Germinal center (tissue), 1 donor: ENCODE measurements at regions not wholly inside any gene's neighbourhood (a gene's known extent, or its start where the extent isn't known, plus 50 kb on each side); places are given as distances from the start of the nearest gene placed in this dataset.
A peak's percentile ranks its signal among the peaks of the same experiment; 100 is the strongest.

Experiments used
- DNase-seq: peaks from one replicate; pipeline ENCODE4 v3.0.0; 2012; ENCODE audit warnings: mixed read lengths, low spot score

DNA sequence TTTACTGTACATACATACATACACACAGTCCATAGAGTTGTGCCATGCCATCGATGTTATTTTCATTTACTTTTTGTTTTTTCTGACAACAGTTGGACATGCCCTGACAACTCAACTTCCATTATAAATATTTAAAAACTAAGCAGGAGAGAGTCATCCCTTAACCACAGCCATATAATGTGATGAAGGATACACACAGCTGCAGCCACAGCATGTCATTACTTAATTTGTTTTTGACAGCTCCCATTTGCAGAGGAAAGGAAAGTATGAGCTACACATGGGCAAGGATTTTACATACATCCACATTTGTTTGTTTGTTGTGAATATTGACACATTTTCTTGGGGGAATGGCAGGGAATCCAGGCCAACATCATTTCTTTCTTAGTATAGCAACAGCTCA is 91.5 kb upstream of the TUT7 start:
- DNase-seq, result no peak

DNA sequence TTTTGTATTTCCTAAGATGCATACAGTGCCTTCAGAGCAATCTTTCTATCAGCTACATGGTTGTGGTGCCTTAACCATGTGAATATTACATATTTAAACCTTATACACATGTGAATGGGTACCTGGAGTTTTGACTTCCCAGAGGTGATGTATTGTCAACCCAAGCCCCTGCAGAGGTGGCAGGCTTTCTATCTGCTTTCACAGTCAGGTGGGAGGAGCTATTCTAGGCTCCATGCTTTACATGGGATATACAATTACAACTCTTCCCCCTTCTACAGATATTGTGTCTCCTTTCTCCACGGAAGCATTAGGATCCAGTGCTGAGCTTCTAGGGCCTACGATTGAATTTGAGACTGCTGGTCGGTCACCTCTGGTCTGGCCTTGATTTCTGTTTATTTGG is 89.8 kb upstream of the TUT7 start:
- no peak for DNase-seq

DNA sequence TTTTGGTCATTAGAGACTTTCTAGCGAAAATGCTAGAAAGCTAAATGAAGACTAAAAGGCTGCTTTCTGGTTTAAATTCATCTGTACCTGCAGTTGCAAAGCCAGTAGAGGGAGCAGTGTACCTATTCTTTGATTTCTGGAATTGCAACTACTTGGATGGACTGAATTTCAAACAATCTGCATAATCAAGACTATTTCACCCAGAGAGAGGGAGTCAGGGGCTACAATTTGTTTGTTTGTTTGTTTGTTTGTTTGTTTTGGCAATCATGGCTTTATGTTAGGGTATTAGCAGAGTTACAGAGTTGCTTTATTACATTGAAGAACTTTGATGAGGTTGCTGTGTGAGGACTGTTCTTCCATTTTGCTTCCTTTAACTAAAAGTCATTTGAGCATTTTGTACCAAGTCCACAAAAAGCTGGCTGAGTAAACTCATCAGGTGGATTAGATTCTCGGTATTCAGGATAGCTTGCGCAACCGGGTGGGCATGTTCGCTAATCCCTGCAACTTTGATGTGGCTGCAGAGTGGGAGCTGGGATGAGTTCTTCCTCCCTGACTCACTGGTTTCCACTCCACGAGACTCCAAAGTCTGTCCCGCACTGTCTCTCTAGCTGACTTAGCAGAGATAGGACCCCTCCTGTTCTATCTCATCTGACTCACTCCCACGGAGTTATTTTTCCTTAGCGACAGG is 80.0 kb upstream of the TUT7 start:
- peak; percentile 7 for DNase-seq

DNA sequence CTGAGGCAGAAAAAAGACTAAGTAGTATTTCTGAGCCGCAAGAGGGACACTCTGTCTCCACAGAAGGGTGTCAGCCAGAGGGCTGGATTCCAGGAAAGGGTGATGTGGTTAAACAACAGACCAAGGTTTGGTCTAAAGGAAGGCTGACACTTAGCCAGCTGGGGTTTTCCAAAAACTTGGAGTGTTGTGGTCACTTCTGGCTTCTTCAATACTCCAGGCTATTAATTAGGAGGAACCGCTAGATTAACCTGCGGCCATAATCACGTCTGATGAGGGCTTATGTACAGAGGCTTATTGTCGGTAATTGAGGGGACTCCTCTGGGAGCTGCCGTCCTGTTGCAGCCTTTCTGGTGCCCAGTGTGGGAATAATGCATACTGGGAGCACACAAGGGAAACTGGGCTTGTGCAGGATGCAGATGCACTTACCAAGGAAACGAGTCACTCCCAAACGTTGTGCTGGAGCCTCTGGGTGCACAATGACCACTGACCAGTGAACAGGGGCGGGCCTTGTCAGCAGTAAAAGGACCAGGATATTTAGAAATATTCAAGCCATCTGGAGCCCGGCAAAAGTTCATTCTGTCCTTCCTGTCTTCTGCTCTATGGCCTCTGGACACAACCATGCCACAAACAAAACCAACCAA is 70.2 kb upstream of the TUT7 start:
- DNase-seq, result no peak

DNA sequence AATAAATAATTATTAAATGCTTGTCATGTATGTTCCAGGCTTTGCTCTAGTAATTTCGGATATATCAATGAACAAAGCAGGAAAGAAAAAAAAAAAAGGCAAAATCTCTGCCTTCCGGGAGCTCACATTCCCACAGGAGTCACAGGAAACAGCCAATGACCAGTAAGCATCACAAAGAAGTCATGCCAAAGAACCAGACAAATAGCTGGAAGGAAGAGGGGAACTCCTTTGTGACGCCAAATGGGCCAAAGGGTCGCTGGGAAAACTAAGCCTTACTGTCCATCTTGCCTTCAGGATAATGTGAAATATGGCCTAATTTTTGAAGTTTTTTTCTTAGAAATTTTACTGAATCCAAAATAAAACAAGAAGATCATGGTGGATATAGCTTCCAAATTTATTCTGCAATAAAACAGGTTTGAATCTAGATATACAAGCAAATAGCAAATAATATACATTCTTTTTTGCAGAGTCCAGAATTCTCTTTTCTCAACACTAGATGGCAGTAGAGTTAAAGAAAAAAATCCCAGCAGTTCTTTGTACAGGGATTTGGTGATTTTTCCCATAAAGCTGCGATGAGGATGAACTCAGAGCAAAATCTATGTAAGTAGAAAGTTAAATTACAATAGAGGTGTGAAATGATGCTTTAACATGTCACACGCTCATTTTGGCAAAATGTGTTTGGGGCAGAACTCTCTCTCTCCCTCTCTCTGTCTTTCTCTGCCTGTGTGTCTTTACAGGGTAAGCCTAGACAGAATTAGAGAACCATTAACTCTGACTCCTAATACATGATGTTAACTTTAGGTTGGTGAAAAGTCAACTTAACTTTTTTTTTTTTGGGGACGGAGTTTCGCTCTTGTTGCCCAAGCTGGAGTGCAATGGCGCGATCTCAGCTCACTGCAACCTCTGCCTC is 60.0 kb upstream of the TUT7 start:
- peak; percentile 19 for DNase-seq

DNA sequence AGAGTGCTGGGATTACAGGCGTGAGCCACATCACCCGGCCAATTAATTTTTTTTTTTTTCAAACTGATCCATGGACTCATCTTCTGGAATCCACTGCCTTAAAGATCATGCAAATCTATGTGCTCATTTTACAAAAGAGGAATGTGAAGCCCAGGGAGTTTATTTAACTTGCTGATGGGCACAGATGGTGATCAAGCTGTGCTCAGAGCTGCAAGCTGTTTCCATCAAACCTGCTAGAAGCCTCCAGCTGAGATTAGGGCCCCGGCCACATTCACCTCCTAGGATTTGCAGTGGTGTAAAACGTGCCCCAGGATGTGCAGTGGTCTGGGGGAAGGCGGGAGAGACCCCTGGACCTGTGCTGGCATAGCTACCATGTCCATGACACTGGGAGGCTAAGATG is 56.1 kb upstream of the TUT7 start:
- no peak for DNase-seq

DNA sequence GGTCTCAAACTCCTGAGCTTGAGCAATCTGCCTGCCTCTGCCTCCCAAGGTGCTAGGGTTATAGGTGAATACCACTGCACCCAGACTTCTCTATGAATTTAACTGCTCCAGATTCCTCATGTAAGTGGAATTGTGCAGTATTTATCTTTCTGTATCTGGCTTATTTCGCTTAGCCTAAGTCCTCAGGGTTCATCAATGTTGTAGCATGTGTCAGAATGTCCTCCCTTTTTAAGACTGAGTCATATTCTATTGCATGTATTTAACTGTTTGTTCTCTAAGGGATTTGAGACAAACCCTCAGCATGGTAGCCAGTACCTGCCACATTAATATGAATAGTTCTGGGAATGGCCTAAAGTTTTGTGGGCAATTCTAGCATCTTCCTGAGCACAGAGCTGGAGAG is 53.9 kb upstream of the TUT7 start:
- no peak for DNase-seq

DNA sequence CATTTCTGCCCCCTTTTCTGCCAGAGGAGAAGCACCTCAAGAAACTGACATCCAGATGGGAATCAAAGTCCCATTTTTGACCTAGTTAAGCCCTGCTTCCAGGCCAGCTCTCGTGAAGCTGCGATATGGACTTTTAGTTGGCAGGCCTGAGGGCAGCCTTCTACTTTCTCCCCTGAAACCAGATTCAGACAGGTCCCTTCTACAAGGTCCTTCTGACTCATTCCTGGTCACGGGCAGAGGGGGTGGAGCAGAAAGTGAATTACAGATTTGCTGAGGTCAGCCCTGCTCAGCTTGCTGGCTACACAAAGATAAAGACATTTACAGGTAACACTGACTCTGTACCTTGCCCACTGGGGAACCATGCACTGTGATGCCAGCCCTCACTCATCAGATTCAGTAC is 52.8 kb upstream of the TUT7 start:
- no peak for DNase-seq

DNA sequence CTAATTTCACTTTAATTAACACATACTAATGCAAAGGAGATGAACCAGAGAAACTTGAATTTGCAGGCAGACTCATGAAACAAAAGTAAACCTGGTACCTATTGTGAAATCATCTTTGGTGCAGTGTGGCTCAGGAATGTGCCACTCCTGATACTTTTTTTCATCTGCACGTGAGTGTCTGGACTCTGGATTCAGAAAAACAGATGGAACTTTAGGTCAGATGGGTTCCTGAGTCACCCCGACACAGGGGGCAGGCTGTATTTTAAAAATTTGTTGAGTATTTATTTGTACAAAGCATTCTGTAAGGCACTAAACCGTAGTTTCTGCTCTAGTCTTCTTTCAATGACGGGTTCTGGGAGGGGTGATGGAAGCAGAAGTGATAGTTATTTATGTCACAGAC is 52.2 kb upstream of the TUT7 start:
- no peak for DNase-seq

DNA sequence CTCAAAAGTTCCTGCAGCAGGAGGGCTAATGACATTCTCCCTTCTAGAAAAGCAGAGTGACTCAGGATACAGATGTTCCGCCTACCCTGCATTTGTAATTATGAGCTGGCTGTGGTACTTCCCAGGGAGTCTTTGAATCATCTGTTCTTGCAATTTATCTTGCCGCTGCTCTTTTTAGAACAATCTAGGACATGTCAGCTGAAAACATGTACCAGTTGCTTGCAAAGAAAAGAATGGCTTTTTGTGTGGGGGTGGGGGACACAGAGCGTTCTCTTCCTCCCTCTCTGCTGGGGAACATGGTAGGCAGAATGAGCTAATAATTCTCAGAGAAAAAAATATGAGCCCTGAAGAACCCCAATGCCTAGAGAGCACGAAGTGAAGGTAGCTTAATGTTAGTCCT is 51.7 kb upstream of the TUT7 start:
- no peak for DNase-seq

DNA sequence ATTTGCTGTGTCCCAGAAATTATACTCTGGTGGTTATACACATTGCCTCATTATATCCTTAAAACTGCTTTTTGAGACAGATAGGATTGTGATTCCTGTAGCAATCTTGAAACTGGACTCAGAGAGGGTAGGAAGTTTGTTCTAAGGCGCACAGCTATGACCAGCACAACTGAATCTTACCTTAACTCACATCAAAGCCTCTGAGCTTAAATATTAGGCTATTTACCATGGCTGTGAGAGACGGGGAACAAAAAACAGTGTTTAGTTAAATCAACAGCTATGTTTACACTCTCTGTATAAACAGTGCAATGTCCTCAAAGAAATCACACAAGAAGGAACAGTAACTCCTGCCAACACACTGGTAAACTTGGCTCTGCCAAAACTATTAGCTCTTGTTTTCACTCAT is 50.9 kb upstream of the TUT7 start:
- no peak for DNase-seq
